ENCODE measurements at regions not wholly inside any gene's neighbourhood (a gene's known extent, or its start where the extent isn't known, plus 50 kb on each side); places are given as distances from the start of the nearest gene placed in this dataset.

GRCh38 chr12:13745111-13745860 is 236.1 kb downstream of the GRIN2B start:
- no peak for DNase-seq

GRCh38 chr12:13744561-13744960 is 236.8 kb downstream of the GRIN2B start:
- no peak for DNase-seq

- DNase-seq: no peak
Observed at GRCh38 chr12:13740149-13740545, 241.3 kb downstream of the GRIN2B start.

- DNase-seq: no peak
Observed at GRCh38 chr12:13735734-13736133, 245.7 kb downstream of the GRIN2B start.

- no peak for DNase-seq
Observed at GRCh38 chr12:13734584-13735152, 246.7 kb downstream of the GRIN2B start.

GRCh38 chr12:13727707-13728195 is 253.7 kb downstream of the GRIN2B start:
- DNase-seq: no peak

- DNase-seq: no peak
Observed at GRCh38 chr12:13725049-13725448, 256.4 kb downstream of the GRIN2B start.

GRCh38 chr12:13724136-13724535 is 257.3 kb downstream of the GRIN2B start:
- no peak for DNase-seq

GRCh38 chr12:13719986-13720385 is 261.4 kb downstream of the GRIN2B start:
- DNase-seq: no peak

GRCh38 chr12:13718271-13718670 is 263.1 kb downstream of the GRIN2B start:
- no peak for DNase-seq

GRCh38 chr12:13716119-13716518 is 265.3 kb downstream of the GRIN2B start:
- no peak for DNase-seq

GRCh38 chr12:13713556-13714410 is 267.6 kb downstream of the GRIN2B start:
- DNase-seq: no peak

- DNase-seq: no peak
Observed at GRCh38 chr12:13707829-13708228, 273.6 kb downstream of the GRIN2B start.

- DNase-seq: no peak
Observed at GRCh38 chr12:13702381-13702780, 279.0 kb downstream of the GRIN2B start.

GRCh38 chr12:13701502-13701901 is 279.9 kb downstream of the GRIN2B start:
- DNase-seq: no peak

- DNase-seq: no peak
Observed at GRCh38 chr12:13697973-13698372, 283.4 kb downstream of the GRIN2B start.

- no peak for DNase-seq
Observed at GRCh38 chr12:13695781-13696180, 285.6 kb downstream of the GRIN2B start.

GRCh38 chr12:13692332-13692731 is 289.1 kb downstream of the GRIN2B start:
- no peak for DNase-seq

- DNase-seq: no peak
Observed at GRCh38 chr12:13691598-13691997, 289.8 kb downstream of the GRIN2B start.

- DNase-seq: no peak
Observed at GRCh38 chr12:13687633-13688032, 293.8 kb downstream of the GRIN2B start.

- no peak for DNase-seq
Observed at GRCh38 chr12:13686260-13686659, 295.1 kb downstream of the GRIN2B start.

- no peak for DNase-seq
Observed at GRCh38 chr12:13680916-13681315, 300.5 kb downstream of the GRIN2B start.

- no peak for DNase-seq
Observed at GRCh38 chr12:13676880-13677279, 304.5 kb downstream of the GRIN2B start.
